ENCODE measurements at regions not wholly inside any gene's neighbourhood (a gene's known extent, or its start where the extent isn't known, plus 50 kb on each side); places are given as distances from the start of the nearest gene placed in this dataset.
"Not testable (repeated sequence)": the region's sequence is repeated elsewhere in the genome, so short reads cannot be mapped to it uniquely, and the experiment has no call there.

DNA sequence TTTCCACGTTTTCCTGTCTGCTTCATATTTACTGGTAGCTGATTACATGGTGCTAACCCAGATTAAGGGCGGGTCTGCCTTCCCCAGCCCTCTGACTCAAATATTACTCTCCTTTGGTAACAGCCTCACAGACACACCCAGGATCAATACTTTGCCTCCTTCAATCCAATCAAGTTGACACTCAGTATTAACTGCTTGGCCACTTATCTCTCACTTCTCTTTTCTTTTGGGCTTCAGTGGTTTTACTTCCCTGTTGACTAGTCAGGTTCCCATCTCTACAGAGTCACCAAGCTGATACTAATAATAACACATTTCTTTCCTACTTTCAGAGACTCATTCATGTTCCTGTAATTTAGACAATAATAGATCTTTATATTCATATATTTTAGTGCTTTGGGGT lies 302.2 kb upstream of the MAP2 start:
- Mint-ChIP-seq H3K4me3 (no peak overlapping the region), H3K36me3 (no peaks in the 10 kb centered on the region), H3K27ac (no peak overlapping the region), H3K27me3 (peaks cover 1% of the 10 kb centered on the region), H3K9me3 (peaks cover 2 to 8% (median 4%) of the 10 kb centered on the region in 3 donors), H3K4me1 (peaks cover 0 to 2% (median 0%) of the 10 kb centered on the region in 3 donors)

DNA sequence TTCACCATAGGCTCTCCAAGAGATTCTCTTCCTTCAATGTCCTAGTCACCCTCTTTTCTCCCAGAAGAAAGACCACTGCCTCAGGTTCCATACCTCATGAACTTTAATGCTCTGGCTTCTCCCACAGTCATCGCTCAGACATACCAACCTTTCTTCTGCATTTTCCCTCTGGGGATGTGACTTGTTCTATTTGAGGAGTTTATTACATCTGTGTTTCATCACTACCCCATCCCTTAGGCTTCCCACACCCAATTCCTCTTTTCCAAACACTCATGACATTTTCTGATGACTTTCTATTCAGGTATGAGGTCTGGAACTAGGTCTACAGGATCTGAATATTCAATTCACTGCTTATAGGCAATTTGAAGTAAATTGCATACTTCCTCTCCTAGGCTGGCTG lies 298.6 kb upstream of the MAP2 start:
- Mint-ChIP-seq H3K36me3 (no peaks in the 10 kb centered on the region), H3K27ac (no peak overlapping the region), H3K4me1 (peaks cover 0 to 2% (median 0%) of the 10 kb centered on the region in 3 donors), H3K4me3 (no peak overlapping the region), H3K27me3 (peaks cover 1% of the 10 kb centered on the region), H3K9me3 (peaks cover 0 to 5% (median 2%) of the 10 kb centered on the region in 3 donors)

- Mint-ChIP-seq H3K9me3 (peaks cover 0 to 2% (median 0%) of the 10 kb centered on the region in 3 donors), H3K27me3 (no peaks in the 10 kb centered on the region), H3K4me3 (no peak overlapping the region), H3K36me3 (no peaks in the 10 kb centered on the region), H3K27ac (no peak overlapping the region), H3K4me1 (no peaks in the 10 kb centered on the region)
Measured at GRCh38 chr2:209138079-209138478, 285.8 kb upstream of the MAP2 start.

- Mint-ChIP-seq H3K4me1 (no peaks in the 10 kb centered on the region), H3K36me3 (no peaks in the 10 kb centered on the region), H3K27me3 (peaks cover 1% of the 10 kb centered on the region), H3K27ac (no peak overlapping the region), H3K4me3 (no peak overlapping the region), H3K9me3 (peaks cover 0 to 2% (median 0%) of the 10 kb centered on the region in 3 donors)
Measured at GRCh38 chr2:209141142-209141541, 282.7 kb upstream of the MAP2 start.

DNA sequence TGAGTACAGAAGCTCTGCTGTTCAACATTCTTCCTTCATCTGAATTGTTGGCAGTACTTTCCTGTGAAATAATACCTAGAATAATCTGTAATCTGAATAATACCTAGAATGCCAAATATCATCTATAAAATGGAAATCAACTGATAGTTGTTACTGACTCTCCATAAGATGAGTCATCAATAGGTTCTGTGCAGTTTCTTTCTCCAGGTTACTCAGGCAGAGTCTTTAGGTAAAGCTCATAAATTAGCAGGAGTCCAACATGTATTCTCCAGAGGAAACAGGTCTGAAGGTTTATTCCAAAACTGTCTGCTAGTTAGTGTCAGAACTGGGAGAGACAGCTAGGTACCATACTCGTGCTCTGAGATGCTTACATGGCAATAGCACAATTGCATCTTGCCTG lies 282.0 kb upstream of the MAP2 start:
- H3K9me3 Mint-ChIP-seq = peaks cover 0 to 2% (median 0%) of the 10 kb centered on the region in 3 donors
- no peaks in the 10 kb centered on the region for H3K36me3 Mint-ChIP-seq
- no peaks in the 10 kb centered on the region for H3K4me1 Mint-ChIP-seq
- H3K4me3 Mint-ChIP-seq = no peak overlapping the region
- H3K27ac Mint-ChIP-seq = no peak overlapping the region
- H3K27me3 Mint-ChIP-seq = peaks cover 1% of the 10 kb centered on the region

- H3K27me3 Mint-ChIP-seq, H3K9me3 Mint-ChIP-seq, H3K4me1 Mint-ChIP-seq, H3K36me3 Mint-ChIP-seq, H3K4me3 Mint-ChIP-seq, H3K27ac Mint-ChIP-seq: not testable (repeated sequence)
Measured at GRCh38 chr2:209145220-209145691, 278.6 kb upstream of the MAP2 start.

DNA sequence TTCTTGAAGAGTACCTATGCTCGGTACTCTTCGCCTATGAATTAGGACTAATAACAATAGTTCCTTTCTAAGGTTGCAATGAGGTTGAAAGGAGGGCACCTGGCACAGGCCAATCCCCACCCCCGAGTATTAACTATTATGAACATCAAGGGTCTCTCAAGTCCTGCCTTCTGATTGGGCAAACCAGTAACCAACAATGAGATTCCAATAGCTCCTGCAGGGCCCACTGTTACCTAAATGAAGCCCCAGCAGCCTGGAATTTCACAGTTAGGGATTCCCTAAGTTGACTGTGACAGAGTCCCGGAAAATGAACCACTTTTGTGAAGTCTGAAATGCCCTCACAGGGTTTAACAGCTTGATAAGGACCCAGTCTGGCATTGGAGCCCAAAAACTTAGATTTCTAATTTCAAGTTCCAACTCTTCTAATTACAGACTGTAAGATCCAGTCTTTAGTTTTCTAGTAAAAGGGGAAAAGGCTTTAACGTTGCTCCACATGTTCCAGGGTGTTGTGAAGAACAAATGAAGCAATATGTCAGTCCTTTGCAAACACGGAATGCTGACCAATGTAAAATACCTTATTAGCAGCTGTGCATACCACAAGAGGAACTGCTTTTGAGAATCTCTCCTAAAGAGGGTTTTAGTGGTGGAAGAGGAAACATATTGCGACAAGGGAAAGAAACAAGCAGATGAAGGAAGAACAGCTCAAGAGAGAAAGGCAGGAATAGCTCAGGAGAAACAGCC lies 277.7 kb upstream of the MAP2 start:
- Mint-ChIP-seq H3K27me3 (peaks cover 1% of the 10 kb centered on the region), H3K4me1 (no peaks in the 10 kb centered on the region), H3K36me3 (no peaks in the 10 kb centered on the region), H3K27ac (no peak overlapping the region), H3K9me3 (no peaks in the 10 kb centered on the region), H3K4me3 (no peak overlapping the region)

DNA sequence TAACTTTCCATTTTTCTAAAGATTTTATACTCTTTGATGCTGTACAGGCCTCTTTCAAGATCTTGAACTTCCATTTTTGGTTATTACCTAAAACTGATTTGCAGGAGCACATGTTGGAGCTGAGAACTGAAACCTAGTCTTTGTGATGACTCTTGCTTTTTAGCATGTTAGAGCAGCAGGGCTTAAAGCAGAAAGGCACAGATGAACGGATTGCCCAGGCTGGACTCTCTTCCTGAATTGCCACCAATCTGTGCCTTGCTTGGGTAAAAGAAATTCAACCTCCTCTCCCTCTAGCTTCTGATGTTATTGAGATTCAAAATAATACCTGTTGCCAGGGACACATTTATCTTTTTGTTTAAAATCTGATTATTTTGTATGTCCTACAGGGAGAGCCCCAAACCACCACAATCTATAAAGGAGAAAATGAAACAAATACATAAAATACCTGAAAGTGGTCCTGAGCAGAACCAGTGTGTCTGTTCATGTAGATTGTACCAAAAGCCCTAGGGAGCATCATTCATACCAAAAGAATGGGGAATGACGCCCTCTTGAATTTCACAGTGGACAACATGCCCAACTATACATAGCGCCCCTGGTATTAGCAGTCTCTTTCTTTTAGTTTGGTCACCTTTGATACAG lies 277.0 kb upstream of the MAP2 start:
- Mint-ChIP-seq H3K4me3 (no peak overlapping the region), H3K4me1 (no peaks in the 10 kb centered on the region), H3K9me3 (no peaks in the 10 kb centered on the region), H3K36me3 (no peaks in the 10 kb centered on the region), H3K27me3 (peaks cover 1% of the 10 kb centered on the region), H3K27ac (no peak overlapping the region)

- Mint-ChIP-seq H3K4me1 (no peaks in the 10 kb centered on the region), H3K9me3 (no peaks in the 10 kb centered on the region), H3K27me3 (peaks cover 1% of the 10 kb centered on the region), H3K27ac (no peak overlapping the region), H3K36me3 (no peaks in the 10 kb centered on the region), H3K4me3 (no peak overlapping the region)
Measured at GRCh38 chr2:209147981-209148380, 275.9 kb upstream of the MAP2 start.

- Mint-ChIP-seq H3K9me3 (no peaks in the 10 kb centered on the region), H3K27ac (no peak overlapping the region), H3K27me3 (no peaks in the 10 kb centered on the region), H3K4me3 (no peak overlapping the region), H3K36me3 (no peaks in the 10 kb centered on the region), H3K4me1 (no peaks in the 10 kb centered on the region)
Measured at GRCh38 chr2:209160800-209161588, 262.9 kb upstream of the MAP2 start.

GRCh38 chr2:209162129-209162528 lies 261.7 kb upstream of the MAP2 start:
- no peaks in the 10 kb centered on the region for H3K9me3 Mint-ChIP-seq

GRCh38 chr2:209181984-209182383 lies 241.9 kb upstream of the MAP2 start:
- H3K27me3 Mint-ChIP-seq = no peaks in the 10 kb centered on the region
- no peak overlapping the region for H3K27ac Mint-ChIP-seq
- peaks cover 0 to 4% (median 1%) of the 10 kb centered on the region in 3 donors for H3K9me3 Mint-ChIP-seq
- no peaks in the 10 kb centered on the region for H3K4me1 Mint-ChIP-seq
- H3K36me3 Mint-ChIP-seq = no peaks in the 10 kb centered on the region
- peak overlapping the region in 1 of 4 donors; percentile 8 for H3K4me3 Mint-ChIP-seq

More at GRCh38 chr2:209162129-209162528, 261.7 kb upstream of the MAP2 start:
- H3K4me1 Mint-ChIP-seq = no peaks in the 10 kb centered on the region
- no peak overlapping the region for H3K4me3 Mint-ChIP-seq
- H3K27me3 Mint-ChIP-seq = no peaks in the 10 kb centered on the region
- H3K27ac Mint-ChIP-seq = no peak overlapping the region
- no peaks in the 10 kb centered on the region for H3K36me3 Mint-ChIP-seq

- not testable (repeated sequence) for H3K27me3 Mint-ChIP-seq, H3K4me3 Mint-ChIP-seq, H3K9me3 Mint-ChIP-seq, H3K4me1 Mint-ChIP-seq, H3K27ac Mint-ChIP-seq, H3K36me3 Mint-ChIP-seq
Measured at GRCh38 chr2:209186886-209187285, 237.0 kb upstream of the MAP2 start.

GRCh38 chr2:209189893-209190292 lies 234.0 kb upstream of the MAP2 start:
- Mint-ChIP-seq H3K9me3 (peaks cover 0 to 3% (median 0%) of the 10 kb centered on the region in 3 donors), H3K4me3 (no peak overlapping the region), H3K36me3 (no peaks in the 10 kb centered on the region), H3K4me1 (no peaks in the 10 kb centered on the region), H3K27ac (no peak overlapping the region), H3K27me3 (no peaks in the 10 kb centered on the region)

- Mint-ChIP-seq H3K4me1 (no peaks in the 10 kb centered on the region), H3K27me3 (no peaks in the 10 kb centered on the region), H3K9me3 (peaks cover 0 to 3% (median 0%) of the 10 kb centered on the region in 3 donors), H3K36me3 (no peaks in the 10 kb centered on the region), H3K27ac (no peak overlapping the region), H3K4me3 (no peak overlapping the region)
Measured at GRCh38 chr2:209191139-209191538, 232.7 kb upstream of the MAP2 start.
